Activated CD4-positive, alpha-beta T cell treated with anti-CD3 and anti-CD28 coated beads for 24 hours (primary cell): ENCODE measurements at regions not wholly inside any gene's neighbourhood (a gene's known extent, or its start where the extent isn't known, plus 50 kb on each side); places are given as distances from the start of the nearest gene placed in this dataset.

Experiments used
- DNase-seq, 2 donors: peaks; one replicate each; pipeline ENCODE4 v3.0.0-alpha.2; 2020; ENCODE audit warnings: low read depth in 2 of 2

GRCh38 chr2:58866527-58866926, 625.4 kb upstream of the FANCL start:
- no peak for DNase-seq

DNA sequence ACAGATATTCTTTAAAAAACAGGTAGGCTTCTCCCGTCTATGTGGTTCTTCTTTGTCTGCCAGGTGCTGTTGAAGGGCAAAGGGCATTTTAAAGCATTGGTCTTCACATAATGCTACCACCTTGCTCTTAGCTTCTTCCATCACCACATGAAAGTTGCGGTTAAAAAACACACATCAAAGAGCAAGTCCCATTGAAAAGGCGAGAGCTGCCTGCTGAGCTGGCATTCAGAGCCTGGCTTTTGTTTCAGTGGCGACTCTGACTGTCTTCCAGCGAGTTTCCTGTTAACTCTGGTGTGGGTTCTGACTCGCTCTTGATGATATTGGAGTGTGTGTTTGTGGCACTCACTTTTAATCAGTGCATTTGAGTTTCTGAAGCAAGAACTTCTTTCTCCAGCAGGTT, 624.9 kb upstream of the FANCL start:
- DNase-seq = no peak

GRCh38 chr2:58865436-58865835, 624.3 kb upstream of the FANCL start:
- DNase-seq = no peak

- DNase-seq = no peak
These were observed 621.1 kb upstream of the FANCL start for GRCh38 chr2:58862244-58862643.

DNA sequence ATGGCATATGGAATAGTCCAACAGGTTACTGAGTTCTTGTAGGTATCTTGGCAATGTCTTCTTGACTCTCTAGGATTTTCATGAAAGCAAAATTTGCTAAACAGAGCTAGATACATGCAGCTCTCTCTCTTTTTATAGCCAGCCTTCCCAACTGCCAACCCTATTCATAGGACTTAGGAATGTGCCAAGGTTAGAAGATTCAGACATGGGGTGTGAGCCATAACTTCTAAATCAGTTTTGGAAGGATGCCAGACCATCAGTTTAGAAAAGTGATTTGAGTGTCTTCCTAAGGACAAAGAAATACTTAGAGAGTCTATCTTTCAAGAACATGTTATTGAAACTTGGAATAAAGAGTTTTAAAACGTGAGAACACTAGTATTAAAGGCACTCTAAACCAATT, 619.5 kb upstream of the FANCL start:
- DNase-seq = no peak

DNA sequence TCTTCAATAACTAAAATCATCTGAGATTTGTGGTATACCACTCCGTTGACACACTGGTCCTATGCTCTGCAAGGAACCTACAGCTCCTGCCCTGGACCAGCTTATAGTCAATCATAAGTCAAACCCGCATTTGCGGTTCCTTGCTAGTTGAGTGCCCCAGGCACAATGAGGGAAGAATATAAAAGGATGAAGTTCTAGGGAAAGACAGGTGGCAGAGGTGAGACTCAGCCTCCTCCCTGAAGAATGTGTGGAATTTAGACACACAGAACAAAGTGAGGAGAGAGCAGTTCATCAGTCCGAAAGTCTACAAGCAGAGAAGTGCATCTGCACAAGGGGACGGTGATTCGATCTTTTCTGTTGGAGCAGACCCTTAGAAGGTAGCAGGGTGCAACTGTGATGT, 615.0 kb upstream of the FANCL start:
- no peak for DNase-seq

- DNase-seq = no peak
These were observed 612.3 kb upstream of the FANCL start for GRCh38 chr2:58853420-58853819.

DNA sequence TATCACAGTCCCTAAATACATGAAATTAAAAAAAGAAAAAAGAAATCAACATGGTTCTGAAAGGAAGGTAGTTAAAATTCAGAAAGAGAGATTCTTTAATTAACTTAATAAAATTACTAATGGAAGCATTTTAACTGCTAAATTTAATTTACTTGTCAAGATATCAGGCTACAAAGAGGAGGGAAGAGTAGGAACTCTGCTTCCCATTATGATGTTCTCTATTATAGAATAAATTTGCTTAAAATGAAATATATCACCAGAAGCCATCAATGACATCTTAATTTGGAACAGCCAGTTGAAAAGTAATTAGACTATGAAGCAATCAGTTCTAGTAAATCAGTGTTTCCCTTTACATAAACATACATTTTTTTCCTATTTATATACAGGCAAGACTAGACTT, 611.8 kb upstream of the FANCL start:
- no peak for DNase-seq

DNA sequence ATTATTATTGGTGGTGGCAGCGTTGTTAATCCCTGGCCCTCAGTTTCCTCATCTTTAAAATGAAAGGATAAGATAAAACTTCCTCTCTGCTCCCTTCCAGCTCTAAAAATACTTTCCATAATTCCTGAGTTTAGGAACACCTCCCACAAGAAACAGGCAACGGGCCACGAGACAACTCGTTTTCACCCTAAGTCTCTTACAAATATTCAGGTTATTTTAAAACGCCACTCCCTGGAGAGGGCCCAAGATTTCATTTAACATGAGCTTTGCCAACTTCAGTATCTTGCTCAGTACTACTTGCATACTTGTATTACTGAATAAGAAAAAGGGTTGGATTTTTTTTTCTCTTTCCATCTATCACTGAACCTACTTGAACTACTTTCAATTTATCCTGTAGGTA, 611.1 kb upstream of the FANCL start:
- DNase-seq = no peak

GRCh38 chr2:58851598-58851997, 610.5 kb upstream of the FANCL start:
- DNase-seq = no peak

DNA sequence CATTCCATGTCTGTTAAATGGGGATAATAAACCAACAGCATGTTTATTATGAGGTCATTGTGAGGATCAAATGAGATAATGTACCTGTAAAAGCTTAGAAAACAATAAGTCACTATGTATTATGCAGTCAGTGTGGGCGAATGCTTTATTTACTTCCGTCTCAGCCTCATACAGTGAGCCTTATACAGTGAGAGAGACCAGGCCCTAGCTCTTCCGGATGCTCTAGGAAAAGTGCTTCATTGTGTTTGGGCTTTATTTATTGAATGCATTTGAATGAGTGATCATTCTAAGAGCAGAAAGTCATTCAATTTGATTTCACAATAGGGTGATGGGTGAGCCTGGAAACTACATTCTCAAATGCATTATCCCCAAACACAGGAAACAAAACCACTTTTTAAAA, 603.9 kb upstream of the FANCL start:
- no peak for DNase-seq

DNA sequence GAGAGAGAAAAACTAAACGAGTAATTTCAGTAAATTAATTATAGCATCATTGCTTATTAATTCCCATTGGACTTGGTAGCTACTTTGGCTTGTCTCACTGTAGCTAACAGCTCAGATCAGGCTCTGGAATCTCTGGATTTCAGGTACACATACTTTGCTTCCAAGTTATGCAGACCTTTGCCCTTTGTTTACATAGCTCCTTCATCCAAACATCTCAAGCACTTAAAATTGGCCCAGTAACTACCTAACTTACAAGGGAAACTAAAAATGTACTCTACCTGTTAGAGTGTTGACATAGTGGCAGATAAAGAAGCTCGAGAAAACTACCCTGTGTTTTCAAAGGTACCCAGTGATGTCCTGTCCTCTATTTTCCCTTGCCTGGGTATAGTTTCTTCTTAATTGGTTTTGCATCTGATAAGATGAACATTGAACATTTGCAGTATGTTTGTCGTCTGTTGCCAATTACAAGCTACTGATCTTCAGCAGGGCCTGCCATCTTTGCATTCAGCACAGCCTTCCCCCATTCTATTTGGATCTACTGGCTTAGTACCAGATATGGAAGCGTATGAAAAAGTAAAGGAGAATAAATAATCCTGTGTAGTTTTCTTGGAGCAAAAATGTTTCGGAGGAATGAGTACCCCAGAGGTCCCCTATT, 601.5 kb upstream of the FANCL start:
- no peak for DNase-seq

DNA sequence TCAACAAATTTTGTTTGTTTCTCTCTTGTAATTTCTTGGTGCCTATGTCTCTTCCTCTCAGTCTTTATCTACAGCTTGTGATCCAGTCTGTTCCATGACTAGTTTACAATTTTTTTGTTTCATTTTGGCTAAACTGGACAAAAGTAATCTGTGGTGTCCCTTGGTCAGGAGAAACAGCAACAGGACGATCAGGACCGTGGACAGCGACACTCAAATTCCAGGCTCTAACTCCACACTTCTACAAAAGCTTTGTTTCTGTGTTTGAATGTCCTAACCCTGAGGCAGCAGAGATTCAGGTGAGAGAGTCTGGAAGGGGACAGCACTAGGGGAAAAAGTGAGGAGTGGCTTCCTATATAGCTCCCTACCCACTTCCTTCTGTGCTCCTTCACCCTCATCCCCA, 593.3 kb upstream of the FANCL start:
- DNase-seq = no peak

DNA sequence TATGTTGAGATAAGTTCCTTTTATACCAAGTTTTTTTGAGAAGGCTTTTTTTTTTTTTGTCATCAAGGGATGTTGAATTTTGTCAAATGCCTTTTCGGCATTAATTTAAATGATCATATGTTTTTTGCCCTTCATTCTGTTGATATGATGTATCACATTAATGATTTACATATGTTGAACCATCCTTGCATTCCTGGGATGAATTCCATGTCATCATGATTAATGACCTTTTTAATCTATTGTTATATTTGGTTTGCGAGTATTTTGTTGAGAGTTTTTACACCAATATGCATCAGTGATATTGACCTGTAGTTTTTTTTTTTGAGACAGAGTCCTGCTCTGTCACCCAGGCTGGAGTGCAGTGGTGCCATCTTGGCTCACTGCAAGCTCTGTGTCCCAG, 585.7 kb upstream of the FANCL start:
- no peak for DNase-seq

GRCh38 chr2:58812771-58813344, 571.7 kb upstream of the FANCL start:
- DNase-seq = no peak

DNA sequence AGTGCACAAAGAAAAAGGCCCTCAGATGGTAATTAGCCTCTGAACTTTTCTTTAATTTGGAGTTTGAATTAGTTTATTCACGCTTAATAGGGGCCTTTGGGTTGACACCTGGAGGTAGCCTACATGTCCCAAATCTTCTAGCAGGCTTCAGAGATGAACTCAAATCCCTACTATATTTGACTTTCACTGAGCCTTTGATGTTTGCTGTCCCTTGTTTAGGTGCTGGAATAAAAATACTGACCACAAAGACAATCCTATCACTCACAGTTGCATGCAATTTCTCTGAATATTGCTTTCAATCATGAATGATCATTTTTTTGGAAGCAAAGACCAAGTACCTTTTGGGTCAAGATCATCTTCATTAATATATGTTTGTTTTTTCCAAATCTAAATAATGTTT, 564.0 kb upstream of the FANCL start:
- DNase-seq = no peak

GRCh38 chr2:58803192-58803591, 562.1 kb upstream of the FANCL start:
- no peak for DNase-seq

- no peak for DNase-seq
These were observed 559.8 kb upstream of the FANCL start for GRCh38 chr2:58800881-58801280.

DNA sequence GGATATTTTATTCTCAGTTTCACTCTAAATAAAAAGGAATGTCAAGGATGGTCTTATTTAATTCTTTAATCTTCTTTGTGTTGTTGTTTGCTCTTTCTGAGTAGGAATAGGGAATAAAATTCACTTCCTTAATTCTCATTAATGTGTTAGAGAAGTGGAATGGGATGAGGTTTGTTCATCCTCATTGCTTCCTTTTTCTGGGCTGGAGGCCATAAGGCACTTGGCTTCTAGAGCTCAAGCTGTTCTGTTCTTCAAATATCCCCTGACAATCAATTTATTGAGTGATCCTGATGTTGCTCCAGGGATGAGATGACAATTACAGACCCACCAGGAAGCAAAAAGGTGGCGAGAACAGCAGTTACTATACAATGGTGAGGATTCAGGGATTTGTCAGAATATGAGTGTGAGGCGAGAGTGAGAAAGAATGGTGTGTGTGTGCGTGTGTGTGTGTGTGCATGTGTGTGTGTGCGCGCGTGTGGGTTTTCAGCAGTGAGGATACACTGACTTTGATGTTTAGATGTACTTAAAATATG, 557.6 kb upstream of the FANCL start:
- DNase-seq = no peak

DNA sequence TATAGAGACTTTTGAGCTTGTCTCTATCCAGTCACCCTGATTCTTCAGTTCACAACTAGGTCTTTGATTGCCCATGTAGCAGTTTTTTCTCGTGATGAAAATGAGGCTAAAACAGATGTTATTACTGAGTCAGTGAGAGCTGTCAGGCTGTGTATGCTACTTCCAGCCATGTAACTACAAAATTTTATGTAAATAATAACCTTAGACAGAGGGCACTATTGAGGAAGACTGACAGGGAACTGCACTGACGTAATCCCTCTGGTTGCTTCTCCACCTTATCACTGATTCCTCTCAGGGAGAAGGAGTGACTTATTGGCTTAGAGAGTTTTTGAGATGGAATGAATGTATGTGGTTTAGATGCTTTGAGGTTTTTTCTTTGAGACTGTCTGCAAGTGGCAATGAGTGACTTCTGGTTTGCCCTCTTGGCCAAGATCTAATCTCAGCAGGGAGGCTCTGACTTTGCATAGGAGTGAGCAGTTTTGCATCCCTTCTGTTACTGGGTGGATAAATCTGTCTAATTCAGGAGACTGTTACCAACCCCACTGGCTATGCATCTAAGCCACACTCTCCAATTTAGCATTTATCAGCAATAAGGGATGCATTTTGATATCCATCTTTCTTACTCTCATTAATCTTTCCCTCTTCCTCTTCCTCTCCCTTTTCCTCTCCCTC, 555.2 kb upstream of the FANCL start:
- DNase-seq = no peak

DNA sequence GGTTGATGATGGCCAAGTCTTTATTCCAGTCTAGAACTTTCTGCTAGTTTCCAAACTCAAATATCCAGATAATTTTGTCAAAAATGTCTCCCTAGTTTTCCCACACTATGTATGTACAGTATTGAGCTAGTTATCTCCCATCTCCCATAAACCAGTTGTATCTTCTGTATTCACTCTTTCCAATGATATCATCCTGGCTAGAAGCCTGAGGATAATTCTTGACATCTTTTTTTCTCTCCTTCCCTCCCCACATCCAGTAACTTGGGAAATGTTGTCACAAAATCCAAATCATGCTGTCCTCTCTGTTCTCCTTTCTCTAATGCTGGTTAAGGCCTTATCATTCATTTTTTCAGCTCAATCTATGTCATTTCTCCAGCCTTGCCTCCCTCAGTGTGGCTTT, 553.8 kb upstream of the FANCL start:
- no peak for DNase-seq

DNA sequence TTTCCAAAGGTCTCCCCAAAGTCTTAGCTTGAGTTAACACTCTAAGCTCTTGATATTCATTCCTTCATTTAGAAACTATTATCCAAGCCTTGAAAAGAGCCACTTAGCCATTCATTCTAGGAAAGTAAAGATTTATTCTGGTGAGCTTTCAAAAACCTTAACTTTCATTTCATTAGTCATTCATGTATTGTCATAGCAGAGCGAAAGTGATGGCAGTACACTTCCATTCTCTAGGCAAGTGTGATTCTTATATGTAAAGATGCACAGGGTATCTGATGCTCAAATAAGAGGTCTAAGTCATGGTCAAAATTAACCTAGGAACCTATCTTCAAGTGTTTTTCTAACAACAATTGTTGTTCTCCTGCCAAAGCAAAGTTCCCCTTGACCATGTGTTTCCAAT, 553.0 kb upstream of the FANCL start:
- DNase-seq = no peak

DNA sequence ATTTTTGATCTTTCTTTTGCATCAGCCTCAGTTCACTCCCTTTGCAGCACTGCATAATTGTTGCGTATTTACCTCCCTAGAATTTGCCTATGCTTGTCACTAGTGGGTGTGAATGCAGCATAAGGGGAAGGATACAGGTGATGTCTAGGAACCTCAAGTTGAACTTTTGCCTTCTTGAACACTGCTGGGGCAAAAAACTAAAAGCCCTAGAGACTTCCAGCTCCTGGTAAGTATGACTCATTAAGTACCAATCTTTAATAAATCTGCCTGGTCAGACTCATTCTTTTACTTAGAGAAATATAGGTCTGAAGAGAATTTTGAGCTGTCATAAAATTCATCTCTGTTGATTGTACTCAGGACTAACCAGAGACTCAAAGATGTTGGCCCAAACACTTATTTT, 547.3 kb upstream of the FANCL start:
- DNase-seq = no peak
